Myocyte (in vitro differentiated cells): ENCODE measurements at regions not wholly inside any gene's neighbourhood (a gene's known extent, or its start where the extent isn't known, plus 50 kb on each side); places are given as distances from the start of the nearest gene placed in this dataset.
"Not testable (repeated sequence)": the region's sequence is repeated elsewhere in the genome, so short reads cannot be mapped to it uniquely, and the experiment has no call there.

Experiments used
- DNase-seq: peaks from one replicate; pipeline ENCODE4 v3.0.0-alpha.2; 2012; ENCODE audit warnings: low read depth

DNA sequence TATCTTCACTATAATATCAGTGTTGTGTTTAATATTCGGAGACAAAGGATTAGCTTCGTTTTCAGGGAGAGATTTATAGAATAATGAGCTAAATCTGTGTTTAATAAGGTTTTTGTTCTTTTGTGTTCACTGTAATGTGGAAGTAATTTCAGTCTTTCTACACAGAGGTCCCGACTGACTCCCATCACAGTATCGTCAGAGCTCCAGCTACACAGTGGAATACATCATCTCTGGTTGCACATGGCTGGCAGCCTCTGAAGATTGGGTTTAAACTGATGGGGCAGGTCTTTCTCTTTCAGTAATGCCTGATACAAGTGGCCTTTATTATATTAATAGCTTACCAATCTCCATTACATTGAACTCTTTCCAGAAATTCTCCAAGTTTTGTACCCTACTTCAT, 736.7 kb upstream of the RIOK2 start:
- DNase-seq: no peak

DNA sequence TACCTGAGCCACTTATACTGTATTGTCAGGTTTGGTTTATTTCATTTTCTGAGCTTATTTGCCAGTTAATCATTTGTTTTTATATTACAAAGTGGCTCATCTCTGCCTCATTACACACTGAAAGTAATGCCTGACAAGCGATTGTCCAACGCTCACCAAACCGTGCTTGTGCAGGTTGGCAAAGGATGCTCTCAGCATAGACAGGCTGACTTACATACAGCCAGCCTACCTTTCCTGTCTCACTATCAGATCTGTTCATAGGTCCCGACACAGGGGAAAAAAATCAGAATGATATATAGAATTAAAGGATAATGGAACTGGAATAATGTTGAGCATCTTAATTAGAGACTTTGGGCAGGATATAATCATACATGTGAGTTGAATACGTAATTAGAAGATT, 739.7 kb upstream of the RIOK2 start:
- DNase-seq: no peak

DNA sequence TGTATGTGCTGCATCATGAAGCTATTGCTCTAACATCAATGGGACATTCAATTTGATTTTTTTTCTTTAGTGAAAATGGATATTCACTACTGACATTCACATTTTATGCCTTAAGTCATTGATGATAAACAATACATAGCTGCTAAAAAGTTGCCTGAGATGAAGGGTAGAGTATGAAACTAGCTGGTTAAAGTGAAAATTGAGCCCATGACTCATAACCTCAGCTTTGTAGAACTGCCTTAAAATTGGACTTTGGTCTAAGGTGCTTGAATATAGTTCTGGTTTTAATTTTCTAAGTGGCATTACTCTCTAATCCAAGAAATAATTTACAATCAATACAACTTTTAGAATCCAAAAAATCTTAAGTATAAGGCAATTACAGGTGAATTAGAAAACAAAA, 740.4 kb upstream of the RIOK2 start:
- DNase-seq: no peak

DNA sequence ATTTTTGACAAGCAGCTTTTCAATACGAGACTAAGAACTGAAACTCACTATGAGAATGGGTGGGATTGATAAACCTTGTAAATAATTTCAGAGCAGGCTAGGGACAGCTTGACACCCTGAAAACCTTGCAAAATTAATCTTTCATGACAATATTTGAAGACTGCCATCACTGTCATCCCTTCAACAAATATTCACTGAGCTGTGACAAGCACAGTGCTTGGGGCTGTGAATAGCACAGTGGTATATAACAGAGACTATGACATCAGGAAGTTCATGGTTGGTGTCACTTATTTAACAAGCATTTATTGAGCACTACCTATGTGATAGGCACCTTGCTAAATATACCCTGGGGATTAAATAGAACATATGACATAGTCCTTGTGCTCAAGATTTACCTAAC, 741.0 kb upstream of the RIOK2 start:
- no peak for DNase-seq

DNA sequence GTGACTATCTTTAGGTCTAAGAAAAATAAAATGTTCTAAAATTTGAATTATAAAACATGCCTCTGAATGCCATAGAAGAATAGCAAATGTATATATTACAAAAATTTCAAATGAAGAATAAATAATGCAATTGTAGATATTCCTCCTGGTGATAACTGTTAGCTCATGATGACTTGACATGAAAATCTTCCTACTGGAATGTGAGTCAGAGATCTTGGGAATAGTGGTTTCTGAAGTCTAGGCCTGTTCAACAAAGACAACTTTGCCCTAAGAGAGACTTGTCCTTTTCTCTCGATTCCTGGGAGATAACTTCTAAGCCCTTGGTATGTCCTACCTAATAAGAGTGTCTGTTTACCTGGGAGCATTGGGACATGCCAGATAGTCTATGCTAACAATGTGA, 746.3 kb upstream of the RIOK2 start:
- DNase-seq: peak; percentile 23

DNA sequence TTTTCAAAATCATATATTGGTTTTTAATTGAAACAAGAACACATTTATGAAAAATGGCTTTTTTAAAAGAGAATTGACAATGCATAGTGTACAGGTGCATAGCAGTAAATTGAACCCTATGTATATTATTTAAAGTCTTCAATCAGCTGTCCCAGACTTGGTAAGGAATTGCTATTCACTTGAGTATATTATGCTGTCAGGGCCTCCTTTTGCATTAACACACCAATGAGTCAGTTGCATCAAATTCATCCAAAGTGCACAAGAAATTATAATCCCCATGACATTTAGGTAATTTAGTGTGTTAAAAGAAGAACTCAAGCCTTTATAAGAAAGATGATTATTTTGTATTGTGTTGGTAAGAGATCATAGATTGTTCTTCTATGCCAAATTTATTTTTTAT, 748.8 kb upstream of the RIOK2 start:
- no peak for DNase-seq

DNA sequence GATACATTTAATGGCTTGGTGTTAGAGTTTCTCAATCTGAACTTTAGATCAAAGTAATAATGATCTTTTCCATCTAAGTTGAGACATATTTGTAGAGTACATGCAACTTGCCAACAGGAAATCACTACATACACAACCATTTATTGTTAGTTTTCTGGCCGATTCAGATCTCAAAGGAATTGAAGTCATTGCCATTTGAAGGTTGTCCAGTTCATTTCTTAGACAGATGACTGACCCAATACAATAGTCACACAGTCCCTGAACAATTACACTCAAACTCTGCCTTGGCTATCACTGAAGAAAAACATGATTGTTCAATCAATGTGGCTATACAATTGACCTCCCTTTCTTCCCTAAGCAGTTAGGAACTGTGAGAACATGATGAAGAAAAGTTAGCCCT, 753.2 kb upstream of the RIOK2 start:
- DNase-seq: no peak

DNA sequence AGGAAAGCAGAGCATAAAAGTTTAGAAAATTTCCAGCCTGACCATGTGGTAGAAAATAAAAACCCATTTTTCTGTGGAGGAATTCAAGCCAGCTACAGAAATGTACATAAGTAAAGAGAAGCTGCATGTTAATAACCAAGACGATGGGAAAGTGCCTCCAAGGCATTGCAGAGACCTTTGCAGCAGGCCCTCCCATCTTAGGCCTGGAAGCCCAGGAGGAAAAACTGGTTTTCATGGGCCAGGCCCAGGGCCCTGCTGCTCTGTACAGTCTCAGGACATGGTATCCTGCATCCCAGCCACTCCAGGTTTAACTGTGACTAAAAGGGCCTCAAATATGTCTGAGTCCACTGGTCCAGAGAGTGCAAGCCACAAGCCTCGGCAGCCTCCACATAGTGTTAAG, 754.8 kb upstream of the RIOK2 start:
- no peak for DNase-seq

DNA sequence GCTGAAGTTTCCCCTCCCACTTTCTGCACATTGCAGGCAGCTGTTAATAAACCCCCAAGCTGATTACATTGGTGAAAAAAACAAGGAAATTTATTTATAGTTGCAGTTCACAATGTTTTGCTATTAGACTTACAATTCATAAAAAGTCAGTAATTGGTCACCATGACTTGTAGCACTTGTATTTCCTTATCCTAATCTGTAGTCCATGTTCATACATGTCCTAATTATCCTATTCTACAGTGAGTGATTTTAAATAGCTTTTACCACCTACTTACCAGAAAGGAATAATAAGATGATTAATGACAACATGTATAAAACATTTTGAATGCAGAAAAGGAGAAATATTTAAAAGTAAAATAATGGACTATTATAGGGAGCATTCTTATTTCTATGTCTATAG, 760.0 kb upstream of the RIOK2 start:
- no peak for DNase-seq

DNA sequence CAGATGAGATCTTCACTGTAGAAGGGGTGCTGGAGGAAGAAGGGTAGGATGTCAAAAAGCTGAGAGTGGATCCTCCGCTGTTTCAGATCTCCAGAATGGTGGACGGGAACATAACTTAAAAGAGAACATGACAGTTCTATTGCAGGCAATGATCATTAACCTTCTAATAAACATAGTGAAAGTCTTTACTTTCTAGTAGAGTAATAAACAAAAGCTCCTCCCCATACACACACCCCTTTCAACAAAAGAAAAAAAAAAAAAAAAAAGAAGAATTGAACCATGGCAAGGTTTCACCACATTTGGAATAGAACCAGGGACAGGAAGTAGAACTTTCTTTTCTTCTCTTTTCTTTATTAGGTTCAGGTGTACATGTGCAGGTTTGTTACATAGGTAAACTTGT, 768.1 kb upstream of the RIOK2 start:
- no peak for DNase-seq

DNA sequence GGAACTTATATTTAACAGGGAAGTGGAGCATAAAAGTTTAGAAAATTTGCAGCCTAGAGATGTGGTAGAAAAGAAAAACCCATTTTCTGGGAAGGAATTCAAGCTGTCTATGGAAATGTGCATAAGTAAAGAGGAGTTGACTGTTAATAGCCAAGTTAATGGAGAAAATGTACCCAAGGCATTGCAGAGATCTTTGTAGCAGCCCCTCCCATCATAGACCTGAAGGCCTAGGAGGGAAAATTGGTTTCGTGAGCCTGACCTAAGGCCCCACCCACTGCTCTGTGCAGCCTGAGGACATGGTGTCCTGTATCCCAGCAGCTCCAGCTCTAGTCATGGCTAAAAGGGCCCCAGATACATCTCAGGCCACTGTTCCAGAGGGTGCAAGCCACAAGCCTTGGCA, 772.4 kb upstream of the RIOK2 start:
- DNase-seq: no peak

DNA sequence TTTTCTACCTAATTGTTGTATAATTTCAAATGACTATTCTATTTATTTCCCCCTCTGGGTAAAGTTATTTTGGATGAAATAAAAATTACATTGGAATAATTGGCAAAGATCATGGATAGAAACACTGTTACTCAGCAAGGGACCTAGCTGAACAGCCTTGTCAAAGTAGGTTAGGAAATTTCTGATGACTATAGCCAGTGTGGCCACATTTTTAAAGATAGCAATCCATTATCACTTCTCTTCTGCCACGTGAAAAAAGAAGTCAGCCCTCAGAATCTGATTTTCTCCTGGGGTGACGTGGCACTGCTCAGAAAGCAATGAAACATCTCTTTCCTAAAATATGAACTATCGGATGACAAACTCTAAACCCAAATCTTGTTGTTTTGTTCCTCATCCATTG, 784.2 kb upstream of the RIOK2 start:
- DNase-seq: no peak

DNA sequence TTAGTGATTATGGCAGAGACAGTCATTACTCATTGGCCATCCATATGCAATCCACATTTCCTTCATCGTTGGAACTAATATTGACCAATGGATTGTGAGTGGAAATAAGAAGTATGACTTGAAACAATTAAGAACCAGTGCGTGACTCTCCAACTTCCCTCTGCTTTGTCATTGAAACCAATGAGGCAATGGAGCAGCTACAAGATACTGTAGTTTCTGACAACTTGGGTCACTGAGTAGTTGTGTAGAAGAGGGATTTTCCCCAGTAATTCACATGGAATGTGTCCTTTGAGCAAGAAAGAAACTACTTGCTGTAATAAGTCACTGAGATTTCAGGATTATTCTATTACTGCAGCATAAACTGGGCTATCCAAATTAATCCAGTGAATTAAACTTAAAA, 785.3 kb upstream of the RIOK2 start:
- DNase-seq: no peak

DNA sequence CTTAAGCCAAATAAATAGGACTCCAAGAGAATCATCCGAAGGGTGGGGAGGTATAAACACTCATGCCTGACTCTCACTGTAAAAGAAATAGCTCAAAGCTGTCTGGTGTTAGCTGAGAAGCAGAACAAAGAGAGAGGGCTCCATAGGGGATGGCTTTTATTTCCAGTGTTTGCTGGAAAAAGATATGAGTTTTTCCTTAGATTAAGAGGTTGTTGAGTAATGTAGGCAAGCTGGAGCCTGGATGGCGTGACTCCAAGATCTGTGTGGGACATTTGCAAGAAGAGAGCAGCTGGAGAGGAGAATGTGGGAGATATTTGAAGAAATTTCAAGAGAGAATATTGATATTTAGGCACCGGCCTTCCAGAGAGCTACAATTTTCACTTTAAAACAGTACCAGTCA, 793.7 kb upstream of the RGMB start:
- DNase-seq: peak; percentile 68

DNA sequence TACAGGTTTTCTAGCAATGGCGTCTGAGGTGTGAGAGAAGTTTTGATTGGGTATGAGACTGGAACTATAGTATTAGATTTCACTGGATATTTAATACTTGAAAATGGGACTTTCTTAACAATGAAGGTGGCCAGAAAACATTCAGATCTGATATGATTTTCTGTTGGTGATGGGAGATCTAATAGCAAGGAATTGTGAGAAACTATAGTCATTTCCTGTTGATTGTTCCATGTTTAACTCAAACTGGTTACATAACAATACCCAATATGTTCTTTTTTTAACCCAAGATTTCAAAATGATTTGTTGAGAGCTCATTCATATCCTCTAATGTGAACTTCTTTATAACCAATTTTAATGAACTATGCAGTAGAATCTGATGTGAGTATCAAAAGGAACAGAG, 793.2 kb upstream of the RGMB start:
- no peak for DNase-seq

DNA sequence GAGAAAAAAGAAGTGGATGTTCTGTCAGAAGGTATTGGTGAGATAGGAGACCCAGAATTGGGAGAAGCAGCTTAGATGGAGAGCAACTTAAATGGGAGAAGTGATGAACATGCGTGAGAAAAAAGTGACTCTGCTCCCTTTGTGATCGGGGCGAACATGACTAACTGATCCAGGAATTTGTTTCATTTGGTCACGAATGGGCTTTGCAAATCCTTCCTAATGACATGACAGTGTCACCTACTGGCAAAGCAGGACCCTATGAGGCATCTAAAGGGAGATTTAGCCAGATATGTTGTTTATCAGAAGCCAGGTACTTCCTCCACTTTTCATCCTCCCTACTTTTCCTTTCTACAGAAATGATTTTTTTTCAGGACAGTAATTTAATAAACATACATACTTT, 787.4 kb upstream of the RGMB start:
- DNase-seq: peak; percentile 76

DNA sequence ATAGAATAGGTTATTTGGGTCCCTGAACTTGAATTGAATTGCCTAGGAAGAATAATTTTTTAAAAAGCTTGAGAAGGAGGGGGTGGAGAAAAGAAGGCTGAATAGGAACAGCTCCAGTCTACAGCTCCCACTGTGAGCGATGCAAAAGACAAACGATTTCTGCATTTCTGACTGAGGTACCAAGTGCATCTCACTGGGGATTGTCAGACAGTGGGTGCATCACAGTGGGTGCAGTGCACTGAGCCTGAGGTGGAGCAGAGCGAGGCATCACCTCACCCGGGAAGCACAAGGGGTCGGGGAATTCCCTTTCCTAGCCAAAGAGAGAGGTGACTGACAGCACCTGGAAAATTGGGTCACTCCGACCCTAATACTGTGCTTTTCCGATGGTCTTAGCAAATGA, 782.2 kb upstream of the RGMB start:
- no peak for DNase-seq

DNA sequence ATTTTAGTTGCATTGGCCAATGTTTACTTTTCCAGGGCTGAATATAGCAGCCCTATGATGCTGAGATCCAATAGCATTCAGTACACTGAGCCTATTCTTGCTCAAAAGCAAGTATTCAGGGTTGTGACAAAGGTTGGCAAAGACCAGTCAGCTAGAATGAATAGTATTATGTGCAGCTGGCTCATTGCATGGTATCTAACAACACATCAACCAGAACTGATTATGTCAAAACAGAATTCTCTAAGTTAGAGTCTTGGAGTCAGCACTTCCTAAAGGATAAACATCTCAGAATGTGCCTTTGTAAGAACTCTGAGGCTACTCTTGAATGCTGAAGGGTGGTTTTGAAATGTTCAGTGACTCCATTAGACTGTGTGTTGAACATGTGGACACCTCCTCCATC, 774.5 kb upstream of the RGMB start:
- DNase-seq: no peak

DNA sequence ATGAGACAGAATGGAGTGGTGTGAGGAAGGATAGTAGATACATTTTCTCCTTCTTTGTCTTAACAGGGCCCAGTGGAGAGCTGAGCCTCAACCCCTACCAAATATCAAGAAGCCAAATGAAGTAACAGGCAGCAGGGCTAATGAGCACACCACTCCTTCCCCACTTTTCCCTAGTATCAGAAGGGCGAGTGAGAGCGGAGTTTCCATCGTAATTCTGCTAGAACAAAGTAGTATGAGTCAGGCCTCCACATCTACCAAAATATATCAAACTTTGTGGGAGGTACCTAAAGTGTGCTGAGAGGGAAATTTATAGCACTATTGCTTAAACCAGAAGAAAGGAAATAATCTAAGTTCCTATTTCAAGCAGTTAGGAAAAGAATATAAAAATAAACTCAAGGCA, 769.0 kb upstream of the RGMB start:
- no peak for DNase-seq

DNA sequence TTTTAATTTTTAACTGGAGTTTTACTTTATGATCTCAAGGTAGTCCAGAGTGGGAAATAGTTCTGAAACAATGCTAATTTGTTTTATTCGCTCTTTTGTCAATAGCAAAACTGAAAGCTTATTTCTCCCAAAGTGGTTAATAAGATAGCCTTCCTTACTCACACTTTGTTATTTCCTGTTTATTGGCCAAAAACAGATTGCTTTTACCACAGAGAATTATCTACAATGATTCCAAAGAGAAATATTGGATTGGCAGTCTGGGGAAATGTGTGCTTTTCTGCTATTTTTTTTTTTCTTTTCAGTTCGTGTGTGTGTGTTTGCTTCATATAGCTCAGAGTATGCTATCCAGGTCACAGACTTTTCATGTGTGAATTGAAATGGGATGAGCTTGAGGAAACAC, 756.7 kb upstream of the RGMB start:
- DNase-seq: no peak

DNA sequence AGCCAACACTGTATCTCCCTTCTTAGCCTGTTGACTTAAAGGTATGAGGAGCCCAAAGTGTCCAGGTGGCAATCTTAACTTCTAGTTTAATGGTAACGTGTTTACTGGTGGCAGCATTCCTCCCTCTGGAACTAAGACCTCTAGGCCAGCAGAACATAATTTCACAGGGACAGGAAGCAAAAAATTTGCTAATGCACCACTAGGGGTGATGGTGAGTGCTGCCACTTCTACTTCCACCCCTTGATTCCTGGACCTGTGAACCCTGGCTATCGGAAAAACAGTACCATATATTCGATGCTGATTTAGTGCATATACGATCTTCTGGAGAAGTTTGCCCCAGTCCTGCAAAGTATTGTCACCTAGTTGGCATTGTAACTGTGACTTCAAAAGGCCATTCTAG, 743.2 kb upstream of the RGMB start:
- not testable (repeated sequence) for DNase-seq

DNA sequence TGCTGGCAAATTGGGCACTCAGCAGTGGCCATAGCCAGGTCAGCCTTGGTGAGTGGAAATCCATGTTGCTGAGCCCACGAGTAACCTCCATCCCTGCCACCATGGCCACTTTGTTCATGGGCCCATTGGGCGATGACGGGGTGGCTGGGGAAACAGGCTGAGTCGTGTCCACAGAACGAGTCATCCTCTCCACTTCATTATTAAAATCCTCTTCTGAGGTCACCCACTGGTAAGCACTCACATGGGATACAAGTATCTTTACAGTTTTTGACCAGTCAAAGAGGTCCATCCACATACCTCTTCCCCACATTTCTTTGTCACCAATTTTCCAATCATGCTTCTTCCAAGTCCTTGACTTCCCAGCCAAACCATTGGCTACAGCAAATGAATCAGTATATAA, 742.4 kb upstream of the RGMB start:
- not testable (repeated sequence) for DNase-seq

DNA sequence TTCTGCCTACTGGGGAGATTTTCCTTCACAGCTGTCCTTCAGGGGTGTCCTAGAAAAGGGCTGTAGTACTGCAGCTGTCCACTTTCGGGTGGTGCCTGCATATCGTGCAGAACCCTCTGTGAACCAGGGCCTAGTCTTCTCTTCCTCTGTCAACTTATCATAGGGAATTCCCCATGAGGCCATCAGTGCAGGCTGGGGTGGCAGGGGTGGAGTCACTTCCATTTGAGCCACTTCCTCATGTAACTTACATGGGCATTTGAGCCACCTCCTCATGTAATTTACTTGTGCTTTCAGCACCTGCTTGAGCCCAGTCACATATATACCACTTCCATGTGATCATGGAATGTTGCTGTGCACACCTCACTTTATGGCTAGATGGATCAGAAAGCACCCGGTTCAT, 742.0 kb upstream of the RGMB start:
- peak; percentile 31 for DNase-seq

DNA sequence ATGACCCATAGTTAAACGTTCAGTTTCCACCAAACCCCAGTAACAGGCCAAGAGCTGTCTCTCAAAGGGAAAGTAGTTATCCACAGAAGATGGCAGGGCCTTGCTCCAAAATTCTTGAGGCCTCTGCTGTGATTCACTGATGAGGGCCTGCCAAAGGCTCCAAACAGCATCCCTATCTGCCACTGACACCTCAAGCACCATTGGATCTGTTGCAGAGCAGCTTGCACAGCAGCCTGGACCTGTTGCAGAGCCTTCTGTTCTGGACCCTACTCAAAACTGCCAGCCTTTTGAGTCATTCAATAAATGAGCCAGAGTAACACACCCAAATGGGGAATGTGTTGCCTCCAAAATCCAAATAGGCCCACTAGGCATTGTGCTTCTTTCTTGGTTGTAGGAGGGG, 741.5 kb upstream of the RGMB start:
- DNase-seq: peak; percentile 42

DNA sequence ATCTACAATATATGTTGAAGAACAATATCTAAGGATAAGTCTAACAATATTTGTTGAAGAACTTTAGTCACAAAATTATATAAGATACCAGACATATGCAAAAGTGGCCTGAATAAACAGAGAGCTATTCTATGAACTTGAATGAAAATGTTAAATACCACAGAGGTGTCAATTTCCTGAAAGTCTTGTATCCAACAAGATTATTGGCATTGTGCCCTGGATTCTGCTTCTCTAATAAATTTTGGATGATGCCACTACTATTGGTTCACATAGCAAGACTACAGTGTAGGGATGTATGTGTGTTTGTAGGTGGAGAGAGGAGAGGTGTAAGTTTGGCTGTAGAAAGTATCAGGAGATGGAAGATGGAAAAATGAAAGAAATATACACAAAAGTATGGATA, 731.8 kb upstream of the RGMB start:
- DNase-seq: no peak
